ENCODE measurements at regions not wholly inside any gene's neighbourhood (a gene's known extent, or its start where the extent isn't known, plus 50 kb on each side); places are given as distances from the start of the nearest gene placed in this dataset.

DNA sequence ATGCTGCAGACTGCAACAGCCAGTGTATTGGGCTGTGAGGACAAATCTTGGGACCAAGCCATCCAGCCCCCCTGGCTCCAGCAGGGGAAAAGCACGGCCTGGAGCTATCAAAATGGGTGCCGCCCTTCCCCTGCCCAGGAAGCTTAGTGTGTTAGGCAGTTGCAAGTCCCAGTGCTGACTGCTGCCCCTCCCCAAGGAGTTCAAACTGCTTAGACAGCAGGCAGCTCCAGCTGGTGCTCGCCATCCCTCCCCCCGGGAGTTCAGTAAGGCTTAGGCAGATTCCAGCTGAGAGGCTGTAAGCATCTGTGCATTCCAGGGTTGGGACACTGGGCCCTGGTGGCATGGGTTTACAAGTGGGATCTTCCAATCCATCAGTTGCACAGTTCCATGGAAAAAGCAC is 579.6 kb upstream of the NR5A2 start:
- H3K27ac ChIP-seq, result no peak overlapping the region
- TF ChIP-seq, protein P1, sequence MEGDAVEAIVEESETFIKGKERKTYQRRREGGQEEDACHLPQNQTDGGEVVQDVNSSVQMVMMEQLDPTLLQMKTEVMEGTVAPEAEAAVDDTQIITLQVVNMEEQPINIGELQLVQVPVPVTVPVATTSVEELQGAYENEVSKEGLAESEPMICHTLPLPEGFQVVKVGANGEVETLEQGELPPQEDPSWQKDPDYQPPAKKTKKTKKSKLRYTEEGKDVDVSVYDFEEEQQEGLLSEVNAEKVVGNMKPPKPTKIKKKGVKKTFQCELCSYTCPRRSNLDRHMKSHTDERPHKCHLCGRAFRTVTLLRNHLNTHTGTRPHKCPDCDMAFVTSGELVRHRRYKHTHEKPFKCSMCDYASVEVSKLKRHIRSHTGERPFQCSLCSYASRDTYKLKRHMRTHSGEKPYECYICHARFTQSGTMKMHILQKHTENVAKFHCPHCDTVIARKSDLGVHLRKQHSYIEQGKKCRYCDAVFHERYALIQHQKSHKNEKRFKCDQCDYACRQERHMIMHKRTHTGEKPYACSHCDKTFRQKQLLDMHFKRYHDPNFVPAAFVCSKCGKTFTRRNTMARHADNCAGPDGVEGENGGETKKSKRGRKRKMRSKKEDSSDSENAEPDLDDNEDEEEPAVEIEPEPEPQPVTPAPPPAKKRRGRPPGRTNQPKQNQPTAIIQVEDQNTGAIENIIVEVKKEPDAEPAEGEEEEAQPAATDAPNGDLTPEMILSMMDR (conservative IDR thresholded peaks at IDR 0.05), result no peak

GRCh38 chr1:199448646-199449045 is 578.9 kb upstream of the NR5A2 start:
- no peak overlapping the region for H3K27ac ChIP-seq
- TF ChIP-seq, protein P1 (conservative IDR thresholded peaks at IDR 0.05), result no peak

- TF ChIP-seq, protein P1 (conservative IDR thresholded peaks at IDR 0.05), result no peak
- no peak overlapping the region for H3K27ac ChIP-seq
Observed at GRCh38 chr1:199449221-199449620, 578.3 kb upstream of the NR5A2 start.

GRCh38 chr1:199449681-199450080 is 577.8 kb upstream of the NR5A2 start:
- TF ChIP-seq, protein P1 (conservative IDR thresholded peaks at IDR 0.05), result no peak
- no peak overlapping the region for H3K27ac ChIP-seq

DNA sequence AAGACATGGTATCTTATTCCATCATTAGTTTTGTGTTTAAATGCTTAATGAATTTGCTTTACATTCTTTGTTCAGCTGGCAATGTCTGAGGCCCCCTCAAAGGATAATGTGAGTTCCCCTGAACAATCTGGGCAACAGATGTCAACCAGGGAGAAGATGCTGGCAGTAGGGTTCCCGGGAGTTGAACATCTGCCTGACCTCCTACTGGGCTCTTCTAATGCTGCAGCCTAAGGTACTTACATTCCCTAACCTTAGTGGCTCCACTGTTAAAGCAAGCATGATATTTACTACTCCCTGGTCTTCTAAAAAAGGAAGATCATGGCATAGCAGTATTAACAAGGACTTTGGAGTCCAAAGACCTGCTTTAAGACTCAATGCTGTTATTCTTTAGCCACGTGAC is 574.9 kb upstream of the NR5A2 start:
- TF ChIP-seq, protein P1 (conservative IDR thresholded peaks at IDR 0.05), result no peak
- H3K27ac ChIP-seq, result no peak overlapping the region

DNA sequence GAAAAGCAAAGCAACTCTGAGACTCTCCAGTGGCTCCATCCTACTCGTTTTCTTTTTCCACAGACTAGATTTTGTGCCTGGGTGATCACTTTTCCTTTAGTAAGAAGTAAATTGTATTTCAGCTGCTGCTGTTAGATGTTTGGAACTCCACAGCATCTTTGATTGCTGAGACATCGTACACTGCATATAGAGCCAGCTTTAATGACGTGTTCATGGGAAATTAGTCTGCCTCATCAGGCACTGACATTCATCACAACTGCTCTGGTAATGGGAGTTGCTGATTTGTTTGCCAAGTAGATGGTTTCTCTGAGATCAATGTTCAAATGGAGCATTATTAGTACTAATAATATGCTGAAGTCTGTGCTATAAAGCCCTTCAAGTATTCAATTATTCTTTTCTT is 573.8 kb upstream of the NR5A2 start:
- no peak overlapping the region for H3K27ac ChIP-seq
- TF ChIP-seq, protein P1 (conservative IDR thresholded peaks at IDR 0.05), result no peak

GRCh38 chr1:199460933-199461332 is 566.6 kb upstream of the NR5A2 start:
- TF ChIP-seq, protein P1 (conservative IDR thresholded peaks at IDR 0.05), result no peak
- H3K27ac ChIP-seq, result no peak overlapping the region

All from VCaP (cell line).